Osteocyte (in vitro differentiated cells): ENCODE measurements at regions not wholly inside any gene's neighbourhood (a gene's known extent, or its start where the extent isn't known, plus 50 kb on each side); places are given as distances from the start of the nearest gene placed in this dataset.

Experiments
- DNase-seq: peaks from one replicate; pipeline ENCODE4 v3.0.0; 2021; ENCODE audit warnings: mixed read lengths; ENCODE audit not compliant: unreplicated experiment; ENCODE audit errors: extremely low spot score
- H3K27ac Mint-ChIP-seq: one replicate; pipeline ENCODE4 v1.8.0; 2021; ENCODE audit warnings: mild to moderate bottlenecking, mixed read lengths; ENCODE audit not compliant: unreplicated experiment
- H3K27me3 Mint-ChIP-seq: one replicate; pipeline ENCODE4 v1.8.0; 2021; ENCODE audit warnings: mixed read lengths; ENCODE audit not compliant: unreplicated experiment
- H3K36me3 Mint-ChIP-seq: one replicate; pipeline ENCODE4 v1.8.0; 2021; ENCODE audit warnings: mixed read lengths; ENCODE audit not compliant: unreplicated experiment
- H3K4me1 Mint-ChIP-seq: one replicate; pipeline ENCODE4 v1.8.0; 2021; ENCODE audit warnings: mixed read lengths; ENCODE audit not compliant: unreplicated experiment
- H3K4me3 Mint-ChIP-seq: one replicate; pipeline ENCODE4 v1.8.0; 2021; ENCODE audit warnings: mild to moderate bottlenecking, moderate library complexity, mixed read lengths; ENCODE audit not compliant: unreplicated experiment
- H3K9me3 Mint-ChIP-seq: one replicate; pipeline ENCODE4 v1.8.0; 2021; ENCODE audit warnings: mixed read lengths; ENCODE audit not compliant: unreplicated experiment
- CTCF ChIP-seq: fragments of 200-600 bp; sonication (generic); IDR thresholded peaks from 2 replicates; pipeline ENCODE4 v1.5.0; 2021; ENCODE audit warnings: antibody characterized with exemption, mild to moderate bottlenecking, moderate library complexity

GRCh38 chr17:13171790-13172189, 154.0 kb upstream of the ELAC2 start:
- DNase-seq: no peak
- H3K9me3 Mint-ChIP-seq: peaks cover 21% of the 10 kb centered on the region
- peaks cover 6% of the 10 kb centered on the region for H3K27me3 Mint-ChIP-seq
- no peaks in the 10 kb centered on the region for H3K4me1 Mint-ChIP-seq
- H3K27ac Mint-ChIP-seq: no peak overlapping the region
- no peaks in the 10 kb centered on the region for H3K36me3 Mint-ChIP-seq
- no peak for TF ChIP-seq CTCF
- no peak overlapping the region for H3K4me3 Mint-ChIP-seq

DNA sequence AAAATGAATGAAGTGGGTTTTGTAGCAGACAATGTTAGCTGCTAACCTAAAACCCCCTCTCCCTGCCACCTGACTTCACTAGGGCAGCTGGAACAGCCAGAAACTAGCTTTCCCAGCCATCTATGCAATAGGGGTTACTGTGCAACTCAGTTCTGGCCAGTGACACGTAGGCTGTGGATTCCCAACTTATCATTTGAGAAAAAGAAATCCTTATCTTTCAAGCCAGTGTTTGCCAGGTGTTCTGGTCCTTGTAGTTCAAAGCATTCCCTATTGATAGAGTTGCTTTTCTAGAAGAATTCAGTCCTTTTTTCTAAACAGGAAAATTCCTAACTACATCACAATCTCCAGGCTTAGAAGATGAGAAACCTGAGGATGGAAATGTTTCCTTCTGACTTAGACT, 144.5 kb upstream of the ELAC2 start:
- no peak overlapping the region for H3K27ac Mint-ChIP-seq
- H3K4me3 Mint-ChIP-seq: no peak overlapping the region
- no peaks in the 10 kb centered on the region for H3K36me3 Mint-ChIP-seq
- no peaks in the 10 kb centered on the region for H3K9me3 Mint-ChIP-seq
- TF ChIP-seq CTCF: no peak
- H3K27me3 Mint-ChIP-seq: peaks cover 5% of the 10 kb centered on the region
- DNase-seq: no peak
- no peaks in the 10 kb centered on the region for H3K4me1 Mint-ChIP-seq

- Mint-ChIP-seq H3K4me1 (no peaks in the 10 kb centered on the region), H3K27me3 (peaks cover 2% of the 10 kb centered on the region), H3K4me3 (no peak overlapping the region), H3K9me3 (no peaks in the 10 kb centered on the region), H3K27ac (no peak overlapping the region), H3K36me3 (no peaks in the 10 kb centered on the region)
- TF ChIP-seq CTCF: no peak
- no peak for DNase-seq
Measured at GRCh38 chr17:13160790-13161189, 143.0 kb upstream of the ELAC2 start.

- Mint-ChIP-seq H3K4me3 (no peak overlapping the region), H3K27me3 (peaks cover 2% of the 10 kb centered on the region), H3K27ac (no peak overlapping the region), H3K4me1 (no peaks in the 10 kb centered on the region), H3K36me3 (no peaks in the 10 kb centered on the region), H3K9me3 (no peaks in the 10 kb centered on the region)
- no peak for TF ChIP-seq CTCF
- no peak for DNase-seq
Measured at GRCh38 chr17:13160296-13160695, 142.5 kb upstream of the ELAC2 start.

- no peaks in the 10 kb centered on the region for H3K9me3 Mint-ChIP-seq
- H3K4me3 Mint-ChIP-seq: no peak overlapping the region
- H3K36me3 Mint-ChIP-seq: no peaks in the 10 kb centered on the region
- H3K27me3 Mint-ChIP-seq: peaks cover 4% of the 10 kb centered on the region
- no peak for DNase-seq
- H3K27ac Mint-ChIP-seq: no peak overlapping the region
- no peaks in the 10 kb centered on the region for H3K4me1 Mint-ChIP-seq
- no peak for TF ChIP-seq CTCF
Measured at GRCh38 chr17:13158494-13159240, 140.8 kb upstream of the ELAC2 start.
